K562 (cell line): ENCODE measurements at regions not wholly inside any gene's neighbourhood (a gene's known extent, or its start where the extent isn't known, plus 50 kb on each side); places are given as distances from the start of the nearest gene placed in this dataset.

ENCODE experiments used
- ATAC-seq: fragments of 200-7000 bp; cut with Tn5 transposase; 3 replicates; pipeline ENCODE4 v1.9.1; 2020; ENCODE audit warnings: moderate library complexity
- BruUV-seq: library from RNA; stranded (reverse); fragments of 400-500 nt; replicated peaks from 2 replicates; lab custom pipeline; 2021; lab: Mats Ljungman, UMichigan
- CTCF ChIA-PET: fragments of 300-600 bp; formaldehyde crosslinking; extraction: SDS; loops from one replicate; lab custom pipeline; 2021; ENCODE audit warnings: low intra/inter-chr PET ratio; lab: Yijun Ruan, JAX
- POLR2A ChIA-PET: fragments of 300-600, 350-650 bp; sonication (Branson Sonifier 250); formaldehyde crosslinking; extraction: SDS; loops from one replicate; lab custom pipeline; 2021; ENCODE audit warnings: antibody characterized with exemption, inconsistent platforms; lab: Yijun Ruan, JAX
- DNase-seq, 4 experiments: peaks; one replicate each; pipeline versions ENCODE4 v3.0.0 to v3.0.0-alpha.2; 2011 to 2018; ENCODE audit warnings: low spot score in 3 of 4, mixed read lengths in 3 of 4; ENCODE audit errors: extremely low read depth in 1 of 4
- FAIRE-seq: peaks from 2 replicates; lab custom pipeline; 2011; peaks lifted over from hg19 to GRCh38; lab: Jason Lieb, UNC
- H2AFZ ChIP-seq: 2 replicates; pipeline ENCODE4 v1.6.0; 2011; ENCODE audit warnings: low read depth, low read length, control low read depth, inconsistent platforms
- H3K27ac ChIP-seq: fragments of 200-600 bp; 3 replicates; pipeline ENCODE4 v1.8.0; 2011; ENCODE audit warnings: low read depth, mild to moderate bottlenecking, control low read depth, inconsistent platforms, low read length, moderate library complexity, mixed read lengths; ENCODE audit errors: extremely low read depth
- H3K27me3 ChIP-seq, 2 experiments: fragments of 300-600 bp in 1 of 2; 2 replicates in 1 of 2; 3 replicates in 1 of 2; pipeline versions ENCODE4 v1.6.0 to v1.8.0; 2011; ENCODE audit warnings: inconsistent platforms in 2 of 2, low read length in 2 of 2, mild to moderate bottlenecking in 1 of 2, mixed read lengths in 1 of 2, moderate library complexity in 1 of 2; ENCODE audit not compliant: control insufficient read depth in 2 of 2, insufficient read depth in 2 of 2
- H3K36me3 ChIP-seq: fragments of 300-600 bp; 3 replicates; pipeline ENCODE4 v1.8.0; 2011; ENCODE audit warnings: mild to moderate bottlenecking, low read length, inconsistent platforms; ENCODE audit not compliant: control insufficient read depth, insufficient read depth
- H3K4me1 ChIP-seq, 2 experiments: fragments of 200-600 bp in 1 of 2; replicated peaks in 1 of 2; 2 replicates in 1 of 2; 3 replicates in 1 of 2; pipeline versions ENCODE4 v1.5.1 to v1.8.0; 2011; ENCODE audit warnings: inconsistent platforms in 2 of 2, low read length in 2 of 2, mild to moderate bottlenecking in 1 of 2, mixed read lengths in 1 of 2, moderate library complexity in 1 of 2; ENCODE audit not compliant: control insufficient read depth in 2 of 2, insufficient read depth in 2 of 2
- H3K4me2 ChIP-seq: 2 replicates; pipeline ENCODE4 v1.6.1; 2011; ENCODE audit warnings: low read length, control low read depth, inconsistent platforms, mixed read lengths; ENCODE audit not compliant: insufficient read depth
- H3K4me3 ChIP-seq: fragments of 200-600 bp; sonication (generic), shearing (Covaris generic); 2 replicates; pipeline ENCODE4 v1.5.1; 2016; ENCODE audit warnings: control low read depth, inconsistent platforms
- H3K79me2 ChIP-seq: fragments of 200-600 bp; 3 replicates; pipeline ENCODE4 v1.8.0; 2011; ENCODE audit warnings: low read length, inconsistent platforms; ENCODE audit not compliant: control insufficient read depth, insufficient read depth
- H3K9ac ChIP-seq, 2 experiments: 2 replicates each; pipeline versions ENCODE4 v1.6.0 to v1.6.1; 2011; ENCODE audit warnings: low read depth in 2 of 2, low read length in 2 of 2, control low read depth in 1 of 2, inconsistent platforms in 1 of 2, mild to moderate bottlenecking in 1 of 2, mixed read lengths in 1 of 2; ENCODE audit not compliant: insufficient read depth in 1 of 2
- H3K9me1 ChIP-seq: one replicate; pipeline ENCODE4 v1.6.0; 2011; ENCODE audit warnings: inconsistent platforms, mild to moderate bottlenecking, low read length, moderate library complexity; ENCODE audit not compliant: control insufficient read depth, insufficient read depth
- H3K9me3 ChIP-seq: replicated peaks from 2 replicates; pipeline ENCODE4 v1.5.1; 2011; ENCODE audit warnings: low read depth, low read length, inconsistent platforms; ENCODE audit not compliant: control insufficient read depth, insufficient read depth
- H4K20me1 ChIP-seq: replicated peaks from 2 replicates; pipeline ENCODE4 v1.6.1; 2011; ENCODE audit warnings: low read length, inconsistent platforms, mixed read lengths; ENCODE audit not compliant: control insufficient read depth, insufficient read depth
- BACH1 ChIP-seq: fragments of 200-800 bp; sonication (Bioruptor generic); IDR thresholded peaks from 2 replicates; pipeline ENCODE4 v1.6.1; 2016; ENCODE audit warnings: missing genetic modification characterization, missing compliant biosample characterization
- FOXP1 ChIP-seq: sonication (generic); formaldehyde crosslinking; IDR thresholded peaks from 2 replicates; pipeline ENCODE4 v1.8.0; 2022; ENCODE audit warnings: mild to moderate bottlenecking, missing genetic modification reagents
- GATAD2A ChIP-seq: fragments of 450-650 bp; IDR thresholded peaks from 2 replicates; pipeline ENCODE4 v1.6.1; 2017
- KLF1 ChIP-seq: fragments of 450-650 bp; IDR thresholded peaks from 2 replicates; pipeline ENCODE4 v1.6.1; 2016; ENCODE audit warnings: missing genetic modification characterization, missing compliant biosample characterization
- MIER1 ChIP-seq: fragments of 450-650 bp; IDR thresholded peaks from 2 replicates; pipeline ENCODE4 v1.6.1; 2016; ENCODE audit warnings: antibody characterized with exemption, mild to moderate bottlenecking, low read depth
- MTF1 ChIP-seq: fragments of 250-450 bp; sonication (Bioruptor Pico); IDR thresholded peaks from 2 replicates; pipeline ENCODE4 v1.9.0; 2021; ENCODE audit warnings: moderate library complexity, mild to moderate bottlenecking, inconsistent platforms, borderline replicate concordance
- TBP ChIP-seq: optimal IDR thresholded peaks from 2 replicates; pipeline ENCODE3; 2011; ENCODE audit warnings: low read depth, low read length, improper control_type of control experiment
- ZKSCAN3 ChIP-seq: fragments of 250-450 bp; sonication (Bioruptor Pico); IDR thresholded peaks from 2 replicates; pipeline ENCODE4 v1.4.0; 2020
- ZNF3 ChIP-seq: fragments of 250-450 bp; sonication (Bioruptor Pico); IDR thresholded peaks from 2 replicates; pipeline ENCODE4 v1.5.0; 2021; ENCODE audit warnings: mild to moderate bottlenecking, moderate library complexity
- ZNF583 ChIP-seq: fragments of 250-450 bp; sonication (Bioruptor Pico); IDR thresholded peaks from 2 replicates; pipeline ENCODE4 v1.4.0; 2020
- WGBS: fragments of 100-300 bp; shearing (Covaris generic); methylation state at CpG from one replicate; pipeline ENCODE4 v1.1.6; 2016; ENCODE audit warnings: low coverage, mixed read lengths; ENCODE audit not compliant: insufficient coverage; ENCODE audit errors: missing lambda C conversion rate; 5-methylcytosine and 5-hydroxymethylcytosine counted together
- in situ Hi-C: fragments of 300-500 bp; cut with MboI; formaldehyde crosslinking; loops from 4 replicates; pipeline ENCODE4 v1.15.0; 2018; ENCODE audit warnings: inconsistent platforms, mixed read lengths
- intact Hi-C: fragments of 100-400 bp; cut with micrococcal nuclease; formaldehyde crosslinking; loops from 2 replicates; pipeline ENCODE4 v1.14.2; 2022
- TF ChIP-seq, protein P1 (sequence below): fragments of 450-650 bp; formaldehyde crosslinking; IDR thresholded peaks from 2 replicates; pipeline ENCODE4 v1.4.0; 2020; ENCODE audit warnings: mild to moderate bottlenecking, moderate library complexity
- TF ChIP-seq, protein P2 (sequence below): fragments of 250-450 bp; sonication (Bioruptor Pico); IDR thresholded peaks from 2 replicates; pipeline ENCODE4 v1.5.0; 2022; ENCODE audit warnings: mild to moderate bottlenecking
- TF ChIP-seq, protein P3 (sequence below): sonication (generic); formaldehyde crosslinking; IDR thresholded peaks from 2 replicates; pipeline ENCODE4 v1.8.1; 2023; ENCODE audit warnings: mild to moderate bottlenecking, missing genetic modification reagents

DNA sequence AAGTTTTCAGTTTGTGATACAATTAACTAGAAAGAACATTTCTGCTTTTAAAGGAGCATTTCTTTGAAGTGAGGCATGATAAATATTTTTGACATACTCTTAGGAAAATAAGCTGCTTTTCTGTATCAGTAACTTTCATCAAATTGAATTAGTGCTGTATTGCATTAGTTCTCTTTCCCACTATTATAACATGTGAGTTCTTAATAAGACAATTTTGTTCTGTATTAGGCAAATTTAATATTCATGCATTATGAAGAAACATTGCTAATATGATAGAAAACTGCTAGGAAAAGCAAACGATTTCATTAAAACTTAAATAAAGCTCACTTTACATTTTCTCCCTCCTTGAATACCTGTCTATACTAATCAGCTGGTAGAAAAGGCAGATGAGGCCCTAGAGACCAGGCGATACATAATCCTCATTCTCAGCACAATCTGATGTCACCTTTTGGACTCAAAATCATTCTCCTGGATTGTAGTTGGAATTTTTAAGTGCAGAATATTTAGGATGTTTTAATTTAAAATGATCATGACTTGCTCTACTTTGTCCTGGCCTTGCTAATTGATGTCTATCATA lies 1636.8 kb downstream of the PCDH9 start:
- no peak for ATAC-seq
- H3K27ac ChIP-seq = no peak overlapping the region
- intact Hi-C loops = no loop called here
- in situ Hi-C loops = no loop called here
- H4K20me1 ChIP-seq = no peaks in the 10 kb centered on the region
- CTCF ChIA-PET = no interaction called here
- H3K36me3 ChIP-seq = no peaks in the 10 kb centered on the region
- POLR2A ChIA-PET = no interaction called here
- no peak overlapping the region for H3K9ac ChIP-seq
- FAIRE-seq = no peak
- H3K9me1 ChIP-seq = no peaks in the 10 kb centered on the region
- H3K4me3 ChIP-seq = no peak overlapping the region
- no peaks in the 10 kb centered on the region for H3K79me2 ChIP-seq
- H3K27me3 ChIP-seq = no peaks in the 10 kb centered on the region
- no peak for TF ChIP-seq GATAD2A
- TF ChIP-seq MIER1 = no peak
- TF ChIP-seq, protein P1, sequence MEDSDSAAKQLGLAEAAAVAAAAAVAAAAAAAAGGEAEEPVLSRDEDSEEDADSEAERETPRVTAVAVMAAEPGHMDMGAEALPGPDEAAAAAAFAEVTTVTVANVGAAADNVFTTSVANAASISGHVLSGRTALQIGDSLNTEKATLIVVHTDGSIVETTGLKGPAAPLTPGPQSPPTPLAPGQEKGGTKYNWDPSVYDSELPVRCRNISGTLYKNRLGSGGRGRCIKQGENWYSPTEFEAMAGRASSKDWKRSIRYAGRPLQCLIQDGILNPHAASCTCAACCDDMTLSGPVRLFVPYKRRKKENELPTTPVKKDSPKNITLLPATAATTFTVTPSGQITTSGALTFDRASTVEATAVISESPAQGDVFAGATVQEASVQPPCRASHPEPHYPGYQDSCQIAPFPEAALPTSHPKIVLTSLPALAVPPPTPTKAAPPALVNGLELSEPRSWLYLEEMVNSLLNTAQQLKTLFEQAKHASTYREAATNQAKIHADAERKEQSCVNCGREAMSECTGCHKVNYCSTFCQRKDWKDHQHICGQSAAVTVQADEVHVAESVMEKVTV = no peak
- no peak for TF ChIP-seq KLF1 (tag)
- TF ChIP-seq ZKSCAN3 (CRISPR knock-in tag) = no peak
- no peak overlapping the region for H2AFZ ChIP-seq
- DNase-seq = no peak
- WGBS = 0% methylated on average over 2 of the region's 2 CpGs
- no peaks in the 10 kb centered on the region for H3K9me3 ChIP-seq
- BruUV-seq = no TSS peak
- H3K4me2 ChIP-seq = no peak overlapping the region
- no peaks in the 10 kb centered on the region for H3K4me1 ChIP-seq

DNA sequence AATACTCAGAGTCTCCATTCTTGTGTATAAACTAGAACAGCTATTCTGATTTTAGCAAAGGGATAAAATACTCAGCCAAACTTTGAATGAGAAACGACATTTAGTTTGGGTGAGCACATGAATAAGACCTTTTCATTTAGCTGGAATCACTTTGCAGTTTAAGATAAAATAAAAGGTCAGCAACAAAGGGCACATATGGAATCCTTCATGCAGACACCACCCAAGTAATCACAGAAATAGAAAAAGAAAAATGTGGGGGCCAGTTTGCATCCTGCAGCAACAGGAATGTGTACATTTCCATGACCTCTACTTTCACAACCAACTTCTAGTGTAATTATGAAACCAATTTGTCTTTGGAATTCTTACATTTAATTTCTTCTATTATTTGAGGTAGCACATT lies 1637.4 kb downstream of the PCDH9 start:
- H3K9ac ChIP-seq = no peak overlapping the region
- no peak for DNase-seq
- no peaks in the 10 kb centered on the region for H3K4me1 ChIP-seq
- intact Hi-C loops = no loop called here
- POLR2A ChIA-PET = no interaction called here
- CTCF ChIA-PET = no interaction called here
- ATAC-seq = no peak
- BruUV-seq = no TSS peak
- no peak overlapping the region for H3K4me2 ChIP-seq
- no peaks in the 10 kb centered on the region for H3K9me1 ChIP-seq
- TF ChIP-seq, protein P2, sequence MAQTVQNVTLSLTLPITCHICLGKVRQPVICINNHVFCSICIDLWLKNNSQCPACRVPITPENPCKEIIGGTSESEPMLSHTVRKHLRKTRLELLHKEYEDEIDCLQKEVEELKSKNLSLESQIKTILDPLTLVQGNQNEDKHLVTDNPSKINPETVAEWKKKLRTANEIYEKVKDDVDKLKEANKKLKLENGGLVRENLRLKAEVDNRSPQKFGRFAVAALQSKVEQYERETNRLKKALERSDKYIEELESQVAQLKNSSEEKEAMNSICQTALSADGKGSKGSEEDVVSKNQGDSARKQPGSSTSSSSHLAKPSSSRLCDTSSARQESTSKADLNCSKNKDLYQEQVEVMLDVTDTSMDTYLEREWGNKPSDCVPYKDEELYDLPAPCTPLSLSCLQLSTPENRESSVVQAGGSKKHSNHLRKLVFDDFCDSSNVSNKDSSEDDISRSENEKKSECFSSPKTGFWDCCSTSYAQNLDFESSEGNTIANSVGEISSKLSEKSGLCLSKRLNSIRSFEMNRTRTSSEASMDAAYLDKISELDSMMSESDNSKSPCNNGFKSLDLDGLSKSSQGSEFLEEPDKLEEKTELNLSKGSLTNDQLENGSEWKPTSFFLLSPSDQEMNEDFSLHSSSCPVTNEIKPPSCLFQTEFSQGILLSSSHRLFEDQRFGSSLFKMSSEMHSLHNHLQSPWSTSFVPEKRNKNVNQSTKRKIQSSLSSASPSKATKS (CRISPR knock-in tag) = no peak
- no peak for TF ChIP-seq FOXP1 (CRISPR knock-in tag)
- no peak for TF ChIP-seq TBP
- no peak for TF ChIP-seq MTF1 (CRISPR knock-in tag)
- TF ChIP-seq BACH1 = no peak
- no peak for TF ChIP-seq ZNF3 (CRISPR knock-in tag)
- no peak for TF ChIP-seq ZNF583 (CRISPR knock-in tag)
- TF ChIP-seq, protein P3, sequence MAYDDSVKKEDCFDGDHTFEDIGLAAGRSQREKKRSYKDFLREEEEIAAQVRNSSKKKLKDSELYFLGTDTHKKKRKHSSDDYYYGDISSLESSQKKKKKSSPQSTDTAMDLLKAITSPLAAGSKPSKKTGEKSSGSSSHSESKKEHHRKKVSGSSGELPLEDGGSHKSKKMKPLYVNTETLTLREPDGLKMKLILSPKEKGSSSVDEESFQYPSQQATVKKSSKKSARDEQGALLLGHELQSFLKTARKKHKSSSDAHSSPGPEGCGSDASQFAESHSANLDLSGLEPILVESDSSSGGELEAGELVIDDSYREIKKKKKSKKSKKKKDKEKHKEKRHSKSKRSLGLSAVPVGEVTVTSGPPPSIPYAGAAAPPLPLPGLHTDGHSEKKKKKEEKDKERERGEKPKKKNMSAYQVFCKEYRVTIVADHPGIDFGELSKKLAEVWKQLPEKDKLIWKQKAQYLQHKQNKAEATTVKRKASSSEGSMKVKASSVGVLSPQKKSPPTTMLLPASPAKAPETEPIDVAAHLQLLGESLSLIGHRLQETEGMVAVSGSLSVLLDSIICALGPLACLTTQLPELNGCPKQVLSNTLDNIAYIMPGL (CRISPR knock-in tag) = no peak
- no peak overlapping the region for H3K4me3 ChIP-seq
- no peaks in the 10 kb centered on the region for H4K20me1 ChIP-seq
- no peak overlapping the region for H2AFZ ChIP-seq
- WGBS = 0% methylated on average over 1 of the region's 1 CpG
- no peaks in the 10 kb centered on the region for H3K79me2 ChIP-seq
- in situ Hi-C loops = no loop called here
- no peaks in the 10 kb centered on the region for H3K36me3 ChIP-seq
- no peak for FAIRE-seq
- no peaks in the 10 kb centered on the region for H3K27me3 ChIP-seq
- H3K27ac ChIP-seq = no peak overlapping the region
- H3K9me3 ChIP-seq = no peaks in the 10 kb centered on the region
